ENCODE measurements at regions not wholly inside any gene's neighbourhood (a gene's known extent, or its start where the extent isn't known, plus 50 kb on each side); places are given as distances from the start of the nearest gene placed in this dataset.

DNA sequence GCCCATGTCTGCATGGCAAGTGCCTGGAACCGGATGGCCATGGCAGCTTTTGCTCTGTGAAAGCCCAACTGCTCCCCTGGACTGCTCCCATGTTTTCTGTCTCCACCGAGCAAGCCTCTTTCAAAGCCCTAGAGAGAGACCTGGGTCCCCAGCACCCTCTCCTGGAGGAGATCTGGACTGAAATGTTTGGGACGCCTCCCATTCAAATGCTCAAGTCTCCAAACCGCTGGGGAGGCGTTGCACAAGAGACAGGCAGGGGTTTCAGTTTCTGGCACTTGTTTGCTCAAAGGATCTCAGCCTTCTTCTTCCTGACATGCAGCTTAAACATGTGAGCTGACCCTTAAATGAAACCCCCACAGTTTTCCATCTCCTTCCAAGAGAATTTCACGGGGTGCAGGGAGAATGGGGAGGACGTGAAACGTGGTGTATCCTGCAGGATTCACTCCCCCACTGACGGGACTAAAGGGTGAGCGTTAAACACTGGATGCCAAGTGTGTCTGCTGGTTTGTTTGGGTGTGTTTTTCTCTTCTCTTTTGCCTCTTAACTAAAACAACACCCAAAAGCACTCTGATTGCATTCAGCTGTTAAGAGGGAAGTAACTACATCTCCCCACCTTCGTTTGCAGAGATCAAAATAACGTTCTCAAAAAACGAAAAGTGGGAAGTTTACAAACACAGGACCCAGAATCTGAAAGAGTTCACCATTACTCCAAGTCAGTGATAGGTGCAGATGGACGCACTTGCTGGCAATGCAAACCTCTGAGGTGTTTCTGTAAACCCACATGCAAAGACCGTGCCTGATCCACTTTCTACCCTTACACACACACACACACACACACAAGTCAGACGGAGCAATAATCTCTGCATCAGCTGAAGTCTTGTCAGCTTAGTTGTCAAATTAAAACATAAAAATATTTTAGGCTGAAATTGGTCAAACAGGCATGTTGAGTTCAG is 256.9 kb downstream of the C16orf95 start:
- TF ChIP-seq CTCF (conservative IDR thresholded peaks at IDR 0.05; ENCODE audit: low read depth, low read length): no peak
- no peak for TF ChIP-seq EZH2 (IDR thresholded peaks at IDR 0.05; ENCODE audit: borderline replicate concordance, low read depth, low read length, poor library complexity, severe bottlenecking)
